Parathyroid adenoma (tissue), 2 donors: ENCODE measurements at regions not wholly inside any gene's neighbourhood (a gene's known extent, or its start where the extent isn't known, plus 50 kb on each side); places are given as distances from the start of the nearest gene placed in this dataset.

Experiments used
- H2AFZ ChIP-seq: fragments of 300-600 bp; sonication (generic); one replicate; pipeline ENCODE4 v1.7.0; 2017; ENCODE audit warnings: antibody characterized with exemption, mild to moderate bottlenecking
- H3K27ac ChIP-seq: fragments of 300-600 bp; sonication (generic); one replicate; pipeline ENCODE4 v1.7.0; 2017
- H3K27me3 ChIP-seq: fragments of 300-600 bp; sonication (generic); one replicate; pipeline ENCODE4 v1.7.0; 2017; ENCODE audit warnings: low read length; ENCODE audit not compliant: control insufficient read depth, insufficient read depth
- H3K36me3 ChIP-seq: fragments of 300-600 bp; sonication (generic); one replicate; pipeline ENCODE4 v1.7.0; 2017; ENCODE audit warnings: low read length; ENCODE audit not compliant: control insufficient read depth, insufficient read depth
- H3K4me1 ChIP-seq: fragments of 300-600 bp; sonication (generic); one replicate; pipeline ENCODE4 v1.7.0; 2017; ENCODE audit warnings: control low read depth
- H3K4me2 ChIP-seq: fragments of 300-600 bp; sonication (generic); one replicate; pipeline ENCODE4 v1.7.0; 2017; ENCODE audit warnings: low read length
- H3K4me3 ChIP-seq: fragments of 300-600 bp; sonication (generic); one replicate; pipeline ENCODE4 v1.7.0; 2017; ENCODE audit warnings: low read depth, low read length
- H3K79me2 ChIP-seq: fragments of 300-600 bp; sonication (generic); one replicate; pipeline ENCODE4 v1.7.0; 2017; ENCODE audit warnings: control low read depth
- H3K9ac ChIP-seq: fragments of 300-600 bp; sonication (generic); one replicate; pipeline ENCODE4 v1.7.0; 2017; ENCODE audit warnings: mild to moderate bottlenecking
- H3K9me3 ChIP-seq: fragments of 300-600 bp; sonication (generic); one replicate; pipeline ENCODE4 v1.7.0; 2017; ENCODE audit warnings: low read length; ENCODE audit not compliant: control insufficient read depth
- TF ChIP-seq, protein P1 (sequence below): fragments of 300-600 bp; sonication (generic); IDR thresholded peaks from one replicate; pipeline ENCODE4 v1.7.0; 2017; ENCODE audit warnings: antibody characterized with exemption, mild to moderate bottlenecking
- donor health status: primary hyperparathyroidism.

DNA sequence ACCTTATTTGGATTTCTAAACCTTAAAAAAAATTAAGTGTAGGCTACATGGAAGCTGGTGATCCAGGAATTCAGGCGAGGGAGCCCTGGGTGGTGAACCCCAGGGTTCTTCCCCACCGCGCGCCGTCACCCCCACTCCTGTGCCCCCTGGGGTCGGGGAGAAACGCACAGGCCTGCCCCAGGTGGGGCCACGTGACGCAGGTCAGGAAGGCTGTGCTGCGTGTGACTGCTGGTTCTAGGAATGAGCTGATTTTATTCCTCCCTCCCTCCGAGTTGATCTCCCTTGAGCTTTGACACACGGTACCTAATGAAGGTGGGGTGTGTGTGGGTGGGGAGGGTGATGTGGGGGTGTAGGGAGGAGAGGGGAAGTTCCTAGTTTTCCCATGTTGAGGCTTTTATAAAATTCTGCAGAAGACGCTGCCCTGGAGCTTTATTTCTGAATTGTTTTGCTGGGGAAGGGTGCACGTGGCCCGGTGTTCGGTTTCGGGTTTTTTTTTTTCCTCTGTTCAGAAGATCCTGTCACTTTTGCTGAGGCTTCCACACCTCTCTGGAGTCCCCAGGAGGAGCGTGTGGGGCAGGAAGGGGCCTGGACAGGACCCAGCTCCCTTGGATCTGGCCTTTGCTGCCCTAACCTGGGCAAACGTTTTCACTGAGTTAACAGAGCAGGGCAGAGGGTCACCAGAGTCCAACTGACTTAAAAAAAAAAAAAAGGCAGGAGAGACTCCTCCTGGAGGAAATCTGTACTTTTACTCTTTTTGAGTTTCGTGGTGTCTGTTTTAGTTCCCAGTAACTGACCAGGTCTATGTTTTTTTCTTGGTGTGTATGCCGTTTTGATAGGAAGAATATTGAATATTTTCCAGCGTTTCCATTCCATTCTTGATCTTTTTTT, 55.8 kb upstream of the GSE1 start:
- Histone ChIP-seq H2AFZ (peak overlapping the region; percentile 23), H3K9ac (peak overlapping the region; percentile 40), H3K79me2 (peaks cover 38% of the 10 kb centered on the region), H3K27ac (peak overlapping the region; percentile 83), H3K4me2 (peak overlapping the region; percentile 74), H3K27me3 (no peaks in the 10 kb centered on the region), H3K36me3 (no peaks in the 10 kb centered on the region), H3K4me3 (peak overlapping the region; percentile 88), H3K4me1 (peaks cover 32% of the 10 kb centered on the region), H3K9me3 (no peaks in the 10 kb centered on the region)
- TF ChIP-seq, protein P1, sequence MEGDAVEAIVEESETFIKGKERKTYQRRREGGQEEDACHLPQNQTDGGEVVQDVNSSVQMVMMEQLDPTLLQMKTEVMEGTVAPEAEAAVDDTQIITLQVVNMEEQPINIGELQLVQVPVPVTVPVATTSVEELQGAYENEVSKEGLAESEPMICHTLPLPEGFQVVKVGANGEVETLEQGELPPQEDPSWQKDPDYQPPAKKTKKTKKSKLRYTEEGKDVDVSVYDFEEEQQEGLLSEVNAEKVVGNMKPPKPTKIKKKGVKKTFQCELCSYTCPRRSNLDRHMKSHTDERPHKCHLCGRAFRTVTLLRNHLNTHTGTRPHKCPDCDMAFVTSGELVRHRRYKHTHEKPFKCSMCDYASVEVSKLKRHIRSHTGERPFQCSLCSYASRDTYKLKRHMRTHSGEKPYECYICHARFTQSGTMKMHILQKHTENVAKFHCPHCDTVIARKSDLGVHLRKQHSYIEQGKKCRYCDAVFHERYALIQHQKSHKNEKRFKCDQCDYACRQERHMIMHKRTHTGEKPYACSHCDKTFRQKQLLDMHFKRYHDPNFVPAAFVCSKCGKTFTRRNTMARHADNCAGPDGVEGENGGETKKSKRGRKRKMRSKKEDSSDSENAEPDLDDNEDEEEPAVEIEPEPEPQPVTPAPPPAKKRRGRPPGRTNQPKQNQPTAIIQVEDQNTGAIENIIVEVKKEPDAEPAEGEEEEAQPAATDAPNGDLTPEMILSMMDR = no peak

DNA sequence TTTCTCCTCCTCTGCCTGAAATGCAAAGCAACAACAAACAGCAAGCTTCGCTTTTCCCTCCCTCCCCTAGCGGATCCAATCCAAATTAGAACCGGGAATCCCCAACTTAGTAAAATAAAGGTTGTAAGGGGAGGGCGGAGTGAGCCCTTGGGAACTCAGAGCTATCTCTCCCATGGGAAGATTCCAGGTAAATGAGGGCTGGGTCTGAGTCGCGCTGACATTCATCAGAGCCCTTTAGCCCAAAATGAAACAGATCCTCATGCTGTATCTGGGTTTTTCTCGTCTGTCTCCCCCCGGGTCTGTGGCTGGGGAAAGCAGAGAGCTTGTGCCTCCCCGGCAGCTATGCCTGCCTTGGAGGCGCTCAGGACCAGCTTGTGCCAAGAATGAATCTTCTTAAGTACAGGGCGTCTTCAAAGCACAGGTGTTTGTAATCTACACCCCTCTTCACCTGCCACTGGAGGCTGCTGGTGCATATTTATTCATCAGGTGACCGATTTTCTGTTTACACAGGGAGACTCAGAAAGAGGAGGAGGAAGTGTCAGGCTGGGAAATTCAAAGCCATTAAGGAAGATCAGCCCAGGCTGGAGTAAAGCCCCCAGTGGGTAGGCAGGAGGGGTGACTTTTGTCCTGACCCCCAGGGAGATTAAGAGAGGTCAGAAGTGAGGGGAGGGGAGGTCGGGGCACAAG, 55.0 kb upstream of the GSE1 start:
- Histone ChIP-seq H3K27ac (peak overlapping the region; percentile 83), H3K9ac (no peak overlapping the region)

DNA sequence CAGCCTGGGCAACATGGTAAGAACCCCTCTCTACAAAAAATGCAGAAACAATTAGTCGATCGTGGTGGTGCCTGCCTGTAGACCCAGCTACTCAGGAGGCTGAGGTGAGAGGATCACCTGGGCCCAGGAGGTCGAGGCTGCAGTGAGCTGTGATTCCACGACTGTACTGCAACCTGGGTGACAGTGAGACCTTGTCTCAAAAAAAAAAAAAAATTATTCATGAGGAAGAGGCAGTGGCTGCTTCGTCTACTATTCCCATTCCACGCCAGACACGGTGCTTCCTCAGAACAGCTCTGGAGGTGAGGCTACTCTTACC, 52.2 kb upstream of the GSE1 start:
- Histone ChIP-seq H3K9ac (no peak overlapping the region), H3K9me3 (no peaks in the 10 kb centered on the region), H3K79me2 (peaks cover 69% of the 10 kb centered on the region), H3K4me2 (no peak overlapping the region), H2AFZ (no peak overlapping the region), H3K4me3 (no peak overlapping the region), H3K27ac (no peak overlapping the region), H3K27me3 (no peaks in the 10 kb centered on the region), H3K36me3 (no peaks in the 10 kb centered on the region), H3K4me1 (peaks cover 45% of the 10 kb centered on the region)
- TF ChIP-seq, protein P1 = no peak

More for the DNA sequence above, 55.0 kb upstream of the GSE1 start:
- H3K4me1 ChIP-seq = peaks cover 33% of the 10 kb centered on the region
- H3K36me3 ChIP-seq = no peaks in the 10 kb centered on the region
- TF ChIP-seq, protein P1 = peak; percentile 17
- H2AFZ ChIP-seq = no peak overlapping the region
- H3K27me3 ChIP-seq = no peaks in the 10 kb centered on the region
- peak overlapping the region; percentile 88 for H3K4me3 ChIP-seq
- peaks cover 45% of the 10 kb centered on the region for H3K79me2 ChIP-seq
- H3K4me2 ChIP-seq = peak overlapping the region; percentile 74
- no peaks in the 10 kb centered on the region for H3K9me3 ChIP-seq

DNA sequence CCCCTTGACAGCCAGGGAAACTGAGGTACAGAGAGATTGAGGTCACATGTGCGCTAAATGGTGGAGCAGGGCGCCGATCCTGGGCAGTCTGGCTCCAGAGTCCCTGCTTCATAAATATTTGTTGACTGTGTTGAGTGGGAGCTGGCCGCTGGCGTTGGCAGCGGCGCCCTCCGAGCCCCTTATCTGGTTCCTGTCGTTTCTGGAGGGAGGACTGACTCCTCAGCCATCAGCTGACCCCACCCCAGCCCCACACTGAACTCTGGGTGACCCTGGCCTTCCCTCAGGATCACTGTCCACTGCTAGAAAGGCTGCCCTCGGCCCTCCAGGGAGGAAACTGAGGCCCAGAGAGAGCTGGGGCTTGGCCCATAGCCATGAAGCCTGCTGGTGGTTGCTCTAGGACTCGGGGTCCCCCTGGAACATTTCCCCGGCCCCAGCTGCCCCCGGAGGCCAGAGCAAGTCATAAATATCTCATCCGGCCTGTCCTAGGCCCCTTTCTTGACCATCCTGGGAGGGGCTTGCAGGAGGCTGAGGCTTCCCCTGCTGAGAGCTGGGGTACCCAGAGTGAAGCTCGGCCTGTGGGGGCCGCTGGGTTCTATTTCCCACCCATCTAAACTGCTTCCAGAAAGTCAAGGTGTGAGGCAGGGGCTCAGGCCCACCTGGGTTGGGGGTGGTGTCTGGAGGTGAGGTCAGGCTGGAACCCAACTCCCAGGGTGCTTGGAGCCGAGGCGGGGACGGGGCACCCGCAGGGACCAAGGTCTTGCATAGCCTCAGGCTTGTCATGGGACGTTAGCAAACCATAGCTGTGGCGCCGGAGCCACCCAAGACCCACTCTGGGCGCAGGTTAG, 51.7 kb upstream of the GSE1 start:
- peaks cover 45% of the 10 kb centered on the region for H3K4me1 ChIP-seq
- no peaks in the 10 kb centered on the region for H3K27me3 ChIP-seq
- no peak overlapping the region for H3K9ac ChIP-seq
- H3K4me2 ChIP-seq = no peak overlapping the region
- H2AFZ ChIP-seq = no peak overlapping the region
- no peaks in the 10 kb centered on the region for H3K9me3 ChIP-seq
- no peak overlapping the region for H3K27ac ChIP-seq
- peaks cover 72% of the 10 kb centered on the region for H3K79me2 ChIP-seq
- H3K36me3 ChIP-seq = no peaks in the 10 kb centered on the region
- H3K4me3 ChIP-seq = no peak overlapping the region
- TF ChIP-seq, protein P1 = no peak
